HG02885 (cell line): ENCODE measurements at regions not wholly inside any gene's neighbourhood (a gene's known extent, or its start where the extent isn't known, plus 50 kb on each side); places are given as distances from the start of the nearest gene placed in this dataset.

Experiments used
- ATAC-seq: cut with Tn5 transposase; IDR thresholded peaks from one replicate; pipeline ENCODE4 v1.9.1; 2021; ENCODE audit warnings: mild to moderate bottlenecking; ENCODE audit not compliant: unreplicated experiment, poor library complexity

- ATAC-seq, result no peak
Observed at GRCh38 chr2:58562276-58562675, 321.2 kb upstream of the FANCL start.

DNA sequence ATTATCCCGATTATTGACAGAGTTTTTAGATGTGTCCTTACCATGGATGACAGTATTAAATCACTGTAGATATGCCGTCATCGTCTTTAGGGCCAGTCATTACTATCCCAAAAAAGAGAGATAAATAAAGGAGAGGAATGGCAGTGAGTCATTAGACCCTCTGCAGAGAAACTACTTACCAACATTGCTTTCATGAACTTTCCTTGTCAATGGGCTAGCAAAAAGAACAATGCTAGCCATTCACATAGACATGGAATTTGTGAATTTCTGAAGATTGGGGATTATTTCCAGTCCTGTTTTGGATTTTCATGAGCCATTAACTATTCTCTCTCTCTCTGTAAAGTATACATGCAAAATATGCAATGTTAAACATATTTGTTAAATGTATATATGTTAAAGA lies 319.4 kb upstream of the FANCL start:
- ATAC-seq, result no peak

GRCh38 chr2:58558881-58559280 lies 317.8 kb upstream of the FANCL start:
- no peak for ATAC-seq

DNA sequence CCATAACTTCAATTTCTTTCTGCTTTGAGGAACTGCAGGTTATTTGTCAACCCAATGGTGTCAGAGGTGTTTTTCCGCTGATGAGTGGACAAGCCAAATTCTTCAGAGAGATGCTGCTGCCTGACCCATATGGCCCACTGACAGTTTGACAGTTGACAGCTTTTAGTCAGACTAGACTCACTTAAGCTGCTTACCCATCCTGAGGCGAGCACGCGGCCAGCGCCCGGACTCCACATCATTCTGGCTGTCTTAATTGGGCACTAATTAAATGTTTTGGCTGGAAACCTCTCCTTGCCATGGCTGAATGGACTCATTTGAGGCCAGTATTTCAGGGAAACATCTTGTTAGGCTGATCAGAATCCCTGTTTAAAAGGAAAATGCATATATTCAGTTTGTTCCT lies 316.1 kb upstream of the FANCL start:
- no peak for ATAC-seq

DNA sequence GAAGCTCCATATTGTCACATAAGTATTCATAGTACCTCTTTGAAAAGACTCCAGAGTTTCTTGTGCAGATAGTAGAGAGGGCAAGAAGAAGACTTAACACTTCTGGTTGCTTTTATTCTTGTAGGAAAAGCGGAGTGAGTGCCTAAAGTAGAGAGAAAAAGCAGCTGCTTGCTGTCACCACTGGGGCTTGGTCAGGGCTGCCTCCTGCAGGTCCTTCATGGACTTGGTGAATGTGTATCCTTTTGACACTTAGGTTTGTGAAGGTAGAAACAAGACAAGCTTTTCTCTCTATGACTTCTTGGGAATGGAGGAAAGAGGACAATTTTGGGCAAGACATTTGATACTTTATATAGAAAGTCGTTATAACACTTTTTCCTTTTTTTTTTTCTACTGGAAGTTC lies 312.8 kb upstream of the FANCL start:
- peak; percentile 62 for ATAC-seq

- ATAC-seq, result no peak
Observed at GRCh38 chr2:58553522-58553921, 312.4 kb upstream of the FANCL start.

DNA sequence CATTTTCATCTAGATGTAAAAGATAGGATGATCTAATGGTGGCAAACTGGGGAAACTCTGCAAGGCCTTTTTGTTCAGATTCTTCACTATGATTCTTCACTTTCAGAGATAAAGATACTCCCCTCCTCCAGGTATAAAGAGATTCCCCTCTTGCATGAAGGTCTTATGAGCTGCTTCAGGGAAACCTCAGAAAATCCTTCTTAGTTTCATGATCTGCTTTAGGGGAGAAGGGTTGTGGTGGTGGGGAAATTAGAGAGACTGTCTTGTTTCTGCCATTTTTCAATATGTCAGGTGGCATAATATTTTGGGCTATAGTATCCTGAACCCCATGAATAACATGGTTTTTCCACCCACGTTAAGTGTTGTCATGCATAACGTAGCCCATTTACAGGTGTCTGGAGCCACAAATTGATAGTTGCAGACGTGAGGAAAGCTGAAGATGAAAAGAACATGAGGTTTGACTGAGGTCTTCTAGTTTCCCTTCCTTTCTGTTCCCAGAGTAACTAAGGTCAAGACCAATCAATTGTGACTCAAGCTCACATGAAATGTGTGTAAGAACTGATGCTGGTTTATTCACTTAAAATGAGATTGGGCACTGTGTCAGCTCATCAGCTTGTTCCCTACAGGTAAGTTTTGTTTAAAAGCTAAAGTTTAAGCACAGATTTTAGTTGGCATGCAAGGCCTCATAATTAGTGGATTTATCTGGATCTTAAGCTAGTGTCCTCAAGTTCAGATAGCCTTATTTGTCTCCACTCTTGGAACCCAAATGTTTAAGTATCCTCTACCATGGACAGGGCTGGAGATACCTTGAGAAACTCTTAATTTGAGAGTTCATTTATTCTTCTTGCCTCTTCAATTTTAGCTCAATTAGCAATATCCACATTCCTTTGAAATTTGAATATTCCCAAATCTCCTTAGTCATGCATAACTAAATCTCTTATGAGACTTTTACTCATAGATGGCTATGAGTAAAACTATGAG lies 304.5 kb upstream of the FANCL start:
- peak; percentile 67 for ATAC-seq

GRCh38 chr2:58543442-58543841 lies 302.3 kb upstream of the FANCL start:
- no peak for ATAC-seq

- ATAC-seq, result no peak
Observed at GRCh38 chr2:58541511-58541910, 300.4 kb upstream of the FANCL start.

- ATAC-seq, result no peak
Observed at GRCh38 chr2:58540681-58541080, 299.6 kb upstream of the FANCL start.

DNA sequence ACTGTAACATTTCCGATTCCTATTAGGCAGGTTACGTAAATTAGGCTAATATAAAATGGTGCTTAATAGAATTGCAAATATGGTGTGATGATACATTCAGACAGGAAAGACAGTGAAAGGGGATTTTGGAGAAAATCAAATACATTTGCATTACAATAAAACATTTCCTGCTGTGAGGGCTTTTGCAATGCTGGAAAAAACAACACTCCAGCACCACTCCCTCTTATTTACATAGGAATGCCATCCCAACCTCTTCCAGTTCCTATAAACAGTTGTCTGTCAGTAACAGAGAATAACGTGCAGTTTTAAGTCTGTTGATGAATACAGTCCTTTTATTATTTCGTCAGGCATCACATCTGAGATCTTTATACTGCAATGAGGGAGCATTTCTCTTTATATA lies 298.8 kb upstream of the FANCL start:
- ATAC-seq, result no peak

- no peak for ATAC-seq
Observed at GRCh38 chr2:58535990-58536389, 294.9 kb upstream of the FANCL start.

- ATAC-seq, result no peak
Observed at GRCh38 chr2:58535182-58535581, 294.1 kb upstream of the FANCL start.

GRCh38 chr2:58533376-58533775 lies 292.3 kb upstream of the FANCL start:
- ATAC-seq, result no peak

- ATAC-seq, result no peak
Observed at GRCh38 chr2:58532641-58533040, 291.5 kb upstream of the FANCL start.

- no peak for ATAC-seq
Observed at GRCh38 chr2:58527647-58528046, 286.5 kb upstream of the FANCL start.

- ATAC-seq, result no peak
Observed at GRCh38 chr2:58521803-58522554, 280.9 kb upstream of the FANCL start.

DNA sequence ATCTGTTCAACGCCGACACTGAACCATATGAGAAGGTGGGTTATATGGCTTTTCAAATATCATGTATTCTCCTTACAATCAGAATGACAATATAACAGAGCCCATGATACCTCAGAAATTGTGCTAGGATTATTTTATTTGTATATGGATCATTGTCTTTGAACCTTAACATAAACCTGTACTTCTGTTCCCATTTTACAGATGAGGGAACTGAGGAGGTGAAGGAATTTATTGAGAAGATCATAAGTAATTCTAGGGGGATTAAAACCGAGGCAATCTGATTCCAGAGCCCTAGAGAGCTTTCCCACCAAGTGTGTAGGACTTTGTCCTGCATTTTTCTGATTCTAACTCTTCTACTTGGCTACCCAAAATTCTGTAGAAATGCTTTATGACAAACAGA lies 279.8 kb upstream of the FANCL start:
- ATAC-seq, result no peak

GRCh38 chr2:58517881-58518280 lies 276.8 kb upstream of the FANCL start:
- ATAC-seq, result no peak

DNA sequence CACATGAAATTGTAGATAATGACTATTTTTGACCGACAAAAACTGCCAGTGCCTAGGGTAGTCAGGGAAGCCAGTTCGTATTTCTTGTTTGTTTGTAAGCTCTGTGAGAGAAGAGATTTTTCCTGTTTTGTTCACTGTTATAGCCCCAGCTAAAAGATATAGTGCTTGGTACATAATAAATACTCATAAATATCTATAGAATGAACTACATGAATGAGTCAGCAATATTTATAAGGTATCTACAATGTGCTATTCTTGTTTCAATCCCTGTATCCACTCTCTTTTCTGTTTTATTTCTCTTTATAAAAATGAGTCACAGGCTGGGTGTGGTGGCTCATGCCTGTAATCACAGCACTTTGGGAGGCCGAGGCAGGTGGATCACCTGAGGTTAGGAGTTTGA lies 275.6 kb upstream of the FANCL start:
- ATAC-seq, result no peak

DNA sequence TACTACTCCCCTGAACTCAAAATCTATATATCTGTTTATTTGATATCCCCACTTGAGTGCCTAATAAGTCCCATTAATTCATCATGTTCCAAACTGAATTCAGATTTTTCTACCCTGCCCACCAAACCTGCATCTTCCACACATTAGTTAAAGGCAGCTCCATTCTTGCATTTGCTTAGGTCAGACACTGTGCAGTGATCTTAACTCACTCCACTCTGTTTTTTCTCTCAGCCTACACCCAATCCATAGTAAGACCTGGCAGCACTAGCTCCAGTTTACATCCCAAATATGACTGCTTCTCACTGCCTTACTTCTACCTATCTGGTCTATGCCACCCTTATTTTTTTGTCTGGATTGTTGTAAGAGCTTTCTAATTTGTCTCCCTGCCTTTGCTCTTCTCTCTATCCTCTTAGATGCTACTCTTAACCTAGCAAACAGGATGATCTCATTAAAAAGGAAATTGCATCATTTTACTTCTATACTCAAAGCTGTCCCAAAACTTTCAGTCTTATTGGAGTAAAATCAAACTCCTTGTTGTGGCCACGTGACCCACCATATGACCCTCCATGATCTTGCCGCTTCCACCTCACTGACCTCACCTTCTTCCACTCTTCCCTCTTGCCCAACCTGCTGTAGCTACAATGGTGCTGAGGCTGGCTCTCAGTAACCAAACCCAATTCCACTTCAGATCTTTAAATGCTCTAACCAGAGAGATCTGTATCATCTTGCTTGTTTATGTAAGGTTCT lies 274.9 kb upstream of the FANCL start:
- no peak for ATAC-seq
